NT2/D1 (cell line): ENCODE measurements at regions not wholly inside any gene's neighbourhood (a gene's known extent, or its start where the extent isn't known, plus 50 kb on each side); places are given as distances from the start of the nearest gene placed in this dataset.

ENCODE experiments used
- SUZ12 ChIP-seq: IDR thresholded peaks from 2 replicates; pipeline ENCODE4 v1.6.1; 2011; ENCODE audit not compliant: insufficient read length, insufficient read depth; ENCODE audit errors: extremely low read depth
- YY1 ChIP-seq: IDR thresholded peaks from 2 replicates; pipeline ENCODE4 v1.6.1; 2011; ENCODE audit not compliant: insufficient read length, insufficient read depth
- ZNF274 ChIP-seq: IDR thresholded peaks from 2 replicates; pipeline ENCODE4 v1.6.1; 2011; ENCODE audit warnings: mild to moderate bottlenecking, low read depth, low read length

- TF ChIP-seq YY1 (no peak), ZNF274 (no peak), SUZ12 (no peak)
Observed at GRCh38 chr18:47420130-47420529, 168.7 kb upstream of the SKOR2 start.
